Neural progenitor cell (in vitro differentiated cells): ENCODE measurements at regions not wholly inside any gene's neighbourhood (a gene's known extent, or its start where the extent isn't known, plus 50 kb on each side); places are given as distances from the start of the nearest gene placed in this dataset.

Experiments used
- CTCF ChIP-seq: fragments of 200-600 bp; sonication (generic); IDR thresholded peaks from 2 replicates; pipeline ENCODE4 v1.5.1; 2017; ENCODE audit warnings: antibody characterized with exemption, mild to moderate bottlenecking
- EZH2 ChIP-seq: fragments of 200-600 bp; sonication (generic); IDR thresholded peaks from 2 replicates; pipeline ENCODE4 v1.6.1; 2017; ENCODE audit warnings: antibody characterized with exemption, mild to moderate bottlenecking, moderate library complexity

- TF ChIP-seq EZH2 (no peak), CTCF (no peak)
Observed at GRCh38 chr2:228594012-228594411, 412.5 kb upstream of the SPHKAP start.
